ENCODE measurements at regions not wholly inside any gene's neighbourhood (a gene's known extent, or its start where the extent isn't known, plus 50 kb on each side); places are given as distances from the start of the nearest gene placed in this dataset.

GRCh38 chr20:59422872-59423544 lies 122.6 kb downstream of the EDN3 start:
- Mint-ChIP-seq H3K27ac (no peak overlapping the region), H3K36me3 (no peaks in the 10 kb centered on the region), H3K4me1 (ENCODE audit: low read depth) (no peaks in the 10 kb centered on the region), H3K4me3 (no peak overlapping the region), H3K9me3 (peaks cover under 1% of the 10 kb centered on the region), H3K27me3 (no peaks in the 10 kb centered on the region)
- ChIA-PET CTCF (no interaction called here), POLR2A (no interaction called here)
- intact Hi-C loops (cut with micrococcal nuclease) = no loop called here
- DNase-seq = no peak

- H3K9me3 Mint-ChIP-seq = peaks cover 4% of the 10 kb centered on the region
- no peaks in the 10 kb centered on the region for H3K27me3 Mint-ChIP-seq
- no peak for DNase-seq
- no peaks in the 10 kb centered on the region for H3K36me3 Mint-ChIP-seq
- intact Hi-C loops (cut with micrococcal nuclease) = no loop called here
- H3K27ac Mint-ChIP-seq = no peak overlapping the region
- ChIA-PET CTCF (no interaction called here), POLR2A (no interaction called here)
- no peak overlapping the region for H3K4me3 Mint-ChIP-seq
- peaks cover 10% of the 10 kb centered on the region for H3K4me1 Mint-ChIP-seq (ENCODE audit: low read depth)
Observed at GRCh38 chr20:59424976-59425375, 124.6 kb downstream of the EDN3 start.

GRCh38 chr20:59425572-59425971 lies 125.2 kb downstream of the EDN3 start:
- Mint-ChIP-seq H3K36me3 (no peaks in the 10 kb centered on the region), H3K4me3 (no peak overlapping the region), H3K27ac (no peak overlapping the region), H3K27me3 (no peaks in the 10 kb centered on the region), H3K9me3 (peaks cover 4% of the 10 kb centered on the region), H3K4me1 (ENCODE audit: low read depth) (peaks cover 10% of the 10 kb centered on the region)
- ChIA-PET POLR2A (no interaction called here), CTCF (no interaction called here)
- DNase-seq = no peak
- intact Hi-C loops (cut with micrococcal nuclease) = no loop called here

- intact Hi-C loops (cut with micrococcal nuclease) = no loop called here
- Mint-ChIP-seq H3K27me3 (no peaks in the 10 kb centered on the region), H3K4me3 (no peak overlapping the region), H3K4me1 (ENCODE audit: low read depth) (peaks cover 10% of the 10 kb centered on the region), H3K27ac (no peak overlapping the region), H3K9me3 (peaks cover 4% of the 10 kb centered on the region), H3K36me3 (no peaks in the 10 kb centered on the region)
- DNase-seq = no peak
- ChIA-PET POLR2A (no interaction called here), CTCF (interaction anchor here (0.6 kb wide), 1 partner anchor 46 kb away, joined by 4 read pairs; no protein-coding TSS in a partner anchor)
Observed at GRCh38 chr20:59428006-59428405, 127.6 kb downstream of the EDN3 start.

- POLR2A ChIA-PET = no interaction called here
- peaks cover 4% of the 10 kb centered on the region for H3K9me3 Mint-ChIP-seq
- CTCF ChIA-PET = interaction anchor here (0.6 kb wide), 1 partner anchor 46 kb away, joined by 4 read pairs; no protein-coding TSS in a partner anchor
- no peak overlapping the region for H3K4me3 Mint-ChIP-seq
- intact Hi-C loops (cut with micrococcal nuclease) = no loop called here
- DNase-seq = no peak
- H3K36me3 Mint-ChIP-seq = no peaks in the 10 kb centered on the region
- H3K27me3 Mint-ChIP-seq = no peaks in the 10 kb centered on the region
- peaks cover 10% of the 10 kb centered on the region for H3K4me1 Mint-ChIP-seq (ENCODE audit: low read depth)
- no peak overlapping the region for H3K27ac Mint-ChIP-seq
Observed at GRCh38 chr20:59428441-59429205, 128.2 kb downstream of the EDN3 start.

GRCh38 chr20:59429396-59429795 lies 129.0 kb downstream of the EDN3 start:
- H3K36me3 Mint-ChIP-seq = no peaks in the 10 kb centered on the region
- CTCF ChIA-PET = no interaction called here
- H3K4me1 Mint-ChIP-seq (ENCODE audit: low read depth) = peaks cover 10% of the 10 kb centered on the region
- no peak overlapping the region for H3K4me3 Mint-ChIP-seq
- POLR2A ChIA-PET = no interaction called here
- H3K27ac Mint-ChIP-seq = no peak overlapping the region
- intact Hi-C loops (cut with micrococcal nuclease) = no loop called here
- no peak for DNase-seq
- H3K27me3 Mint-ChIP-seq = no peaks in the 10 kb centered on the region
- peaks cover 4% of the 10 kb centered on the region for H3K9me3 Mint-ChIP-seq

GRCh38 chr20:59431014-59431413 lies 130.6 kb downstream of the EDN3 start:
- intact Hi-C loops (cut with micrococcal nuclease) = no loop called here
- Mint-ChIP-seq H3K4me1 (ENCODE audit: low read depth) (peaks cover 10% of the 10 kb centered on the region), H3K4me3 (no peak overlapping the region), H3K27ac (no peak overlapping the region), H3K27me3 (no peaks in the 10 kb centered on the region), H3K36me3 (no peaks in the 10 kb centered on the region), H3K9me3 (peaks cover 4% of the 10 kb centered on the region)
- ChIA-PET POLR2A (no interaction called here), CTCF (no interaction called here)
- no peak for DNase-seq

- H3K27me3 Mint-ChIP-seq = no peaks in the 10 kb centered on the region
- no peaks in the 10 kb centered on the region for H3K4me1 Mint-ChIP-seq (ENCODE audit: low read depth)
- H3K36me3 Mint-ChIP-seq = no peaks in the 10 kb centered on the region
- CTCF ChIA-PET = no interaction called here
- POLR2A ChIA-PET = no interaction called here
- no peak for DNase-seq
- no peak overlapping the region for H3K27ac Mint-ChIP-seq
- H3K4me3 Mint-ChIP-seq = no peak overlapping the region
- no peaks in the 10 kb centered on the region for H3K9me3 Mint-ChIP-seq
- intact Hi-C loops (cut with micrococcal nuclease) = no loop called here
Observed at GRCh38 chr20:59434960-59435359, 134.5 kb downstream of the EDN3 start.

- no peaks in the 10 kb centered on the region for H3K9me3 Mint-ChIP-seq
- H3K4me1 Mint-ChIP-seq (ENCODE audit: low read depth) = no peaks in the 10 kb centered on the region
- intact Hi-C loops (cut with micrococcal nuclease) = no loop called here
- no peak for DNase-seq
- H3K27ac Mint-ChIP-seq = no peak overlapping the region
- no peaks in the 10 kb centered on the region for H3K36me3 Mint-ChIP-seq
- POLR2A ChIA-PET = no interaction called here
- H3K4me3 Mint-ChIP-seq = no peak overlapping the region
- CTCF ChIA-PET = no interaction called here
- no peaks in the 10 kb centered on the region for H3K27me3 Mint-ChIP-seq
Observed at GRCh38 chr20:59435518-59435917, 135.1 kb downstream of the EDN3 start.

- Mint-ChIP-seq H3K27ac (no peak overlapping the region), H3K4me3 (no peak overlapping the region), H3K36me3 (no peaks in the 10 kb centered on the region), H3K9me3 (no peaks in the 10 kb centered on the region), H3K27me3 (peaks cover 9% of the 10 kb centered on the region), H3K4me1 (ENCODE audit: low read depth) (no peaks in the 10 kb centered on the region)
- ChIA-PET POLR2A (no interaction called here), CTCF (interaction anchor here (0.9 to 1.2 kb wide), 2 partner anchors 18 to 58 kb away, joined by 3 to 4 read pairs; no protein-coding TSS in a partner anchor)
- intact Hi-C loops (cut with micrococcal nuclease) = no loop called here
- no peak for DNase-seq
Observed at GRCh38 chr20:59437601-59438031, 137.2 kb downstream of the EDN3 start.

GRCh38 chr20:59438201-59438600 lies 137.8 kb downstream of the EDN3 start:
- DNase-seq = no peak
- no peaks in the 10 kb centered on the region for H3K36me3 Mint-ChIP-seq
- ChIA-PET POLR2A (no interaction called here), CTCF (no interaction called here)
- no peaks in the 10 kb centered on the region for H3K4me1 Mint-ChIP-seq (ENCODE audit: low read depth)
- intact Hi-C loops (cut with micrococcal nuclease) = no loop called here
- H3K27me3 Mint-ChIP-seq = peaks cover 14% of the 10 kb centered on the region
- no peak overlapping the region for H3K4me3 Mint-ChIP-seq
- no peak overlapping the region for H3K27ac Mint-ChIP-seq
- no peaks in the 10 kb centered on the region for H3K9me3 Mint-ChIP-seq

GRCh38 chr20:59439243-59439642 lies 138.8 kb downstream of the EDN3 start:
- Mint-ChIP-seq H3K4me1 (ENCODE audit: low read depth) (no peaks in the 10 kb centered on the region), H3K9me3 (no peaks in the 10 kb centered on the region), H3K27me3 (peaks cover 22% of the 10 kb centered on the region), H3K27ac (no peak overlapping the region), H3K36me3 (no peaks in the 10 kb centered on the region), H3K4me3 (no peak overlapping the region)
- intact Hi-C loops (cut with micrococcal nuclease) = no loop called here
- CTCF ChIA-PET = interaction anchor here (0.6 kb wide), 1 partner anchor 81 kb away, joined by 3 read pairs; no protein-coding TSS in a partner anchor
- no peak for DNase-seq
- POLR2A ChIA-PET = no interaction called here

- DNase-seq = no peak
- Mint-ChIP-seq H3K4me3 (no peak overlapping the region), H3K4me1 (ENCODE audit: low read depth) (no peaks in the 10 kb centered on the region), H3K9me3 (no peaks in the 10 kb centered on the region), H3K27ac (no peak overlapping the region), H3K27me3 (peaks cover 36% of the 10 kb centered on the region), H3K36me3 (no peaks in the 10 kb centered on the region)
- ChIA-PET POLR2A (no interaction called here), CTCF (no interaction called here)
- intact Hi-C loops (cut with micrococcal nuclease) = no loop called here
Observed at GRCh38 chr20:59441306-59441705, 140.9 kb downstream of the EDN3 start.

Measured in activated CD4-positive, alpha-beta memory T cell treated with anti-CD3 and anti-CD28 coated beads for 36 hours (primary cell).